ENCODE measurements at regions not wholly inside any gene's neighbourhood (a gene's known extent, or its start where the extent isn't known, plus 50 kb on each side); places are given as distances from the start of the nearest gene placed in this dataset.

- Mint-ChIP-seq H3K27me3 (ENCODE audit: unreplicated experiment) (no peaks in the 10 kb centered on the region), H3K36me3 (ENCODE audit: insufficient read depth, unreplicated experiment) (peaks cover 8% of the 10 kb centered on the region), H3K4me3 (ENCODE audit: low read depth, unreplicated experiment) (no peak overlapping the region), H3K9me3 (ENCODE audit: low read depth, unreplicated experiment) (no peaks in the 10 kb centered on the region), H3K27ac (ENCODE audit: unreplicated experiment) (no peak overlapping the region), H3K4me1 (ENCODE audit: low read depth, unreplicated experiment) (peaks cover 36% of the 10 kb centered on the region)
- TF ChIP-seq CTCF (IDR thresholded peaks at IDR 0.05; ENCODE audit: unreplicated experiment) = no peak
- intact Hi-C loops (cut with micrococcal nuclease; ENCODE audit: unreplicated experiment) = loop anchor here (5.0 kb wide), 1 partner anchor 34 kb away; no protein-coding TSS in a partner anchor
- no peak for DNase-seq
- BruUV-seq (replicated peaks) = no TSS peak
- CTCF ChIA-PET = interaction anchor here (0.9 kb wide), 1 partner anchor 35 kb away, joined by 3 read pairs; no protein-coding TSS in a partner anchor
Measured at GRCh38 chr2:16010951-16011620, 70.7 kb downstream of the MYCN start.

- CTCF ChIA-PET = no interaction called here
- no peak for DNase-seq
- intact Hi-C loops (cut with micrococcal nuclease; ENCODE audit: unreplicated experiment) = loop anchor here (5.0 kb wide), 1 partner anchor 33 kb away; no protein-coding TSS in a partner anchor
- no TSS peak for BruUV-seq (replicated peaks)
- no peak for TF ChIP-seq CTCF (IDR thresholded peaks at IDR 0.05; ENCODE audit: unreplicated experiment)
- H3K27me3 Mint-ChIP-seq (ENCODE audit: unreplicated experiment) = no peaks in the 10 kb centered on the region
- peaks cover 43% of the 10 kb centered on the region for H3K4me1 Mint-ChIP-seq (ENCODE audit: low read depth, unreplicated experiment)
- H3K36me3 Mint-ChIP-seq (ENCODE audit: insufficient read depth, unreplicated experiment) = peaks cover 10% of the 10 kb centered on the region
- H3K4me3 Mint-ChIP-seq (ENCODE audit: low read depth, unreplicated experiment) = no peak overlapping the region
- peaks cover 3% of the 10 kb centered on the region for H3K9me3 Mint-ChIP-seq (ENCODE audit: low read depth, unreplicated experiment)
- no peak overlapping the region for H3K27ac Mint-ChIP-seq (ENCODE audit: unreplicated experiment)
Measured at GRCh38 chr2:16010011-16010410, 69.7 kb downstream of the MYCN start.

DNA sequence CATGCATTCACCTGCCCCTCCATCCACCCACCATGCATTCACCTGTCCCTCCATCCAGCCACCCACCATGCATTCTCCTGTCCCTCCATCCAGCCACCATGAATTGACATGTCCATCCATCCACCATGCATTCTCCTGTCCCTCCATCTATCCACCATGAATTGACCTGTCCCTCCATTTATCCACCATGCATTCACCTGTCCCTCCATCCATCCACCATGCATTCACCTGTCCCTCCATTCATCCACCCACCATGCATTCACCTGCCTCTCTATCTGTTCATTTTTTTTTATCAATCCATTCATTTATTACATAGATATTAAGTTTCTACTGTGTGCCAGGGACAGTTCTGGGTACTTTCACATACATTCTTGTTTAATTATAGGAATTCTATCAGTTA is 69.2 kb downstream of the MYCN start:
- CTCF ChIA-PET = no interaction called here
- intact Hi-C loops (cut with micrococcal nuclease; ENCODE audit: unreplicated experiment) = loop anchor here (5.0 kb wide), 1 partner anchor 42 kb away; no protein-coding TSS in a partner anchor
- no TSS peak for BruUV-seq (replicated peaks)

DNA sequence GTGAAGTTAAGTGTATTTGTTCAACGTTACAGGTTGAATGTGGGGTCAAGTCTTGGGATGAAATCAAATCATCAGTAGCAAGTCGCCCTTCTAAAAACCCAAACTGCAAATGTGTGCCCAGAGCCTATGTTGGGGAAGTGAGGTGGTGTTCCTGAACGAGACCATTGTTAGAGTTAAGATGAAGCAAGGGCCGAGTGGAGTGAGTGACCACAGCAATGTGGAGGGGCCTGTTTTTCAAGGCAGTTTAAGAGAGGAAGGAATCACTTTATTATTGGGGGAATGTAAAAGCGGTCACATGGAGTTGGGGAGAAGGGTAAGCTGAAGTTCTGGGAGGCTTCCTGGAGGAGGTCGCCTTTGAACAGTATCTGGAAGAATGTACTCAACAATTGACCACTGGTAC is 68.5 kb downstream of the MYCN start:
- CTCF ChIA-PET = no interaction called here
- Mint-ChIP-seq H3K9me3 (ENCODE audit: low read depth, unreplicated experiment) (peaks cover 5% of the 10 kb centered on the region), H3K36me3 (ENCODE audit: insufficient read depth, unreplicated experiment) (peaks cover 10% of the 10 kb centered on the region), H3K27me3 (ENCODE audit: unreplicated experiment) (no peaks in the 10 kb centered on the region), H3K27ac (ENCODE audit: unreplicated experiment) (no peak overlapping the region), H3K4me3 (ENCODE audit: low read depth, unreplicated experiment) (no peak overlapping the region), H3K4me1 (ENCODE audit: low read depth, unreplicated experiment) (peaks cover 35% of the 10 kb centered on the region)
- BruUV-seq (replicated peaks) = no TSS peak
- intact Hi-C loops (cut with micrococcal nuclease; ENCODE audit: unreplicated experiment) = loop anchor here (5.0 kb wide), 1 partner anchor 42 kb away; no protein-coding TSS in a partner anchor
- no peak for TF ChIP-seq CTCF (IDR thresholded peaks at IDR 0.05; ENCODE audit: unreplicated experiment)
- peak; percentile 66 for DNase-seq

More for the DNA sequence above, 69.2 kb downstream of the MYCN start:
- TF ChIP-seq CTCF (IDR thresholded peaks at IDR 0.05; ENCODE audit: unreplicated experiment) = no peak
- no peak for DNase-seq
- Mint-ChIP-seq H3K27ac (ENCODE audit: unreplicated experiment) (no peak overlapping the region), H3K36me3 (ENCODE audit: insufficient read depth, unreplicated experiment) (peaks cover 10% of the 10 kb centered on the region), H3K9me3 (ENCODE audit: low read depth, unreplicated experiment) (peaks cover 5% of the 10 kb centered on the region), H3K4me1 (ENCODE audit: low read depth, unreplicated experiment) (peaks cover 40% of the 10 kb centered on the region), H3K27me3 (ENCODE audit: unreplicated experiment) (no peaks in the 10 kb centered on the region), H3K4me3 (ENCODE audit: low read depth, unreplicated experiment) (no peak overlapping the region)

Measured in Calu3 (cell line).